HepG2 (cell line): ENCODE measurements at regions not wholly inside any gene's neighbourhood (a gene's known extent, or its start where the extent isn't known, plus 50 kb on each side); places are given as distances from the start of the nearest gene placed in this dataset.

Source experiments
- ATAC-seq: fragments of 200-7000 bp; cut with Tn5 transposase; 3 replicates; pipeline ENCODE4 v1.9.1; 2020; ENCODE audit warnings: mild to moderate bottlenecking, moderate library complexity
- BruUV-seq: library from RNA; stranded (reverse); fragments of 400-500 nt; replicated peaks from 2 replicates; lab custom pipeline; 2021; lab: Mats Ljungman, UMichigan
- CTCF ChIA-PET: fragments of 300-600 bp; formaldehyde crosslinking; extraction: SDS; loops from one replicate; lab custom pipeline; 2021; ENCODE audit warnings: low total read pairs, inconsistent platforms, low intra/inter-chr PET ratio; lab: Yijun Ruan, JAX
- POLR2A ChIA-PET: fragments of 350-600 bp; sonication (Branson Sonifier 250); formaldehyde crosslinking; loops from one replicate; lab custom pipeline; 2020; ENCODE audit warnings: antibody characterized with exemption, inconsistent platforms; lab: Yijun Ruan, JAX
- DNase-seq: peaks from one replicate; pipeline ENCODE4 v3.0.0-alpha.2; 2015; ENCODE audit warnings: low spot score
- FAIRE-seq: peaks from 3 replicates; lab custom pipeline; 2011; peaks lifted over from hg19 to GRCh38; lab: Jason Lieb, UNC
- H2AFZ ChIP-seq: one replicate; pipeline ENCODE4 v1.6.1; 2011; ENCODE audit warnings: low read length, inconsistent platforms
- H3K27ac ChIP-seq: fragments of 300-600 bp; 3 replicates; pipeline ENCODE4 v1.8.0; 2011; ENCODE audit warnings: mixed run types, mild to moderate bottlenecking, mixed read lengths, low read length, inconsistent platforms; ENCODE audit not compliant: insufficient read depth; ENCODE audit errors: extremely low read length
- H3K27me3 ChIP-seq, 2 experiments: fragments of 200-600 bp in 1 of 2; 2 replicates in 1 of 2; 3 replicates in 1 of 2; pipeline versions ENCODE4 v1.6.0 to v1.8.0; 2011; ENCODE audit warnings: low read length in 2 of 2, mild to moderate bottlenecking in 2 of 2, moderate library complexity in 2 of 2, inconsistent platforms in 1 of 2; ENCODE audit not compliant: insufficient read depth in 2 of 2, control insufficient read depth in 1 of 2
- H3K36me3 ChIP-seq, 2 experiments: fragments of 200-600 bp in 1 of 2; replicated peaks in 1 of 2; 2 replicates in 1 of 2; 3 replicates in 1 of 2; pipeline versions ENCODE4 v1.5.1 to v1.8.0; 2011; ENCODE audit warnings: low read length in 2 of 2, inconsistent platforms in 1 of 2; ENCODE audit not compliant: insufficient read depth in 2 of 2, control insufficient read depth in 1 of 2
- H3K4me1 ChIP-seq: 2 replicates; pipeline ENCODE4 v1.5.1; 2012; ENCODE audit warnings: low read length, inconsistent platforms; ENCODE audit not compliant: insufficient read depth
- H3K4me2 ChIP-seq: 2 replicates; pipeline ENCODE4 v1.6.0; 2011; ENCODE audit warnings: low read depth, low read length, inconsistent platforms
- H3K4me3 ChIP-seq, 3 experiments: fragments of 200-600 bp in 1 of 3; sonication (generic), shearing (Covaris generic) in 1 of 3; replicated peaks in 1 of 3; 2 replicates each; pipeline ENCODE4 v1.5.1; 2011 to 2016; ENCODE audit warnings: low read length in 3 of 3, inconsistent platforms in 2 of 3, low read depth in 2 of 3, mild to moderate bottlenecking in 2 of 3, control low read depth in 1 of 3, mixed read lengths in 1 of 3; ENCODE audit not compliant: insufficient read depth in 1 of 3
- H3K79me2 ChIP-seq: one replicate; pipeline ENCODE4 v1.6.1; 2011; ENCODE audit warnings: low read length, inconsistent platforms; ENCODE audit not compliant: insufficient read depth
- H3K9ac ChIP-seq: 2 replicates; pipeline ENCODE4 v1.6.0; 2011; ENCODE audit warnings: mild to moderate bottlenecking, low read depth, low read length, inconsistent platforms; ENCODE audit not compliant: insufficient read depth
- H3K9me3 ChIP-seq: 2 replicates; pipeline ENCODE4 v1.5.1; 2012; ENCODE audit warnings: mild to moderate bottlenecking, low read length
- H4K20me1 ChIP-seq: 2 replicates; pipeline ENCODE4 v1.6.0; 2011; ENCODE audit warnings: inconsistent platforms, mild to moderate bottlenecking, low read length, moderate library complexity; ENCODE audit not compliant: insufficient read depth
- FOXA3 ChIP-seq: IDR thresholded peaks from 2 replicates; pipeline ENCODE4 v1.6.1; 2016; ENCODE audit warnings: missing genetic modification reagents, missing compliant biosample characterization
- HMG20A ChIP-seq: IDR thresholded peaks from 2 replicates; pipeline ENCODE4 v1.6.1; 2016; ENCODE audit warnings: borderline replicate concordance
- SKIL ChIP-seq: sonication (generic); formaldehyde crosslinking; IDR thresholded peaks from 2 replicates; pipeline ENCODE4 v1.8.0; 2022; ENCODE audit warnings: missing genetic modification reagents, mild to moderate bottlenecking, moderate library complexity, borderline replicate concordance
- ZNF251 ChIP-seq: sonication (generic); formaldehyde crosslinking; IDR thresholded peaks from 2 replicates; pipeline ENCODE4 v1.9.0; 2021; ENCODE audit warnings: mild to moderate bottlenecking, missing genetic modification reagents
- WGBS: methylation state at CpG from one replicate; pipeline ENCODE4 v1.1.6; 2017; ENCODE audit warnings: low lambda C conversion rate; 5-methylcytosine and 5-hydroxymethylcytosine counted together
- in situ Hi-C: cut with HindIII; loops from 2 replicates; pipeline ENCODE4 v1.10.0; 2017; ENCODE audit warnings: low pct_unique_long_range_greater_than_20kb; ENCODE audit not compliant: extremely low pct_ligation_motif_present
- intact Hi-C: fragments of 100-400 bp; cut with micrococcal nuclease; formaldehyde crosslinking; loops from one replicate; pipeline ENCODE4 v1.10.0; 2022; ENCODE audit not compliant: unreplicated experiment
- TF ChIP-seq, protein P1 (sequence below): conservative IDR thresholded peaks from 2 replicates; pipeline ENCODE4 v1.6.1; 2018; ENCODE audit warnings: missing genetic modification reagents
- TF ChIP-seq, protein P2 (sequence below): sonication (generic); formaldehyde crosslinking; IDR thresholded peaks from 2 replicates; pipeline ENCODE4 v1.4.0; 2020; ENCODE audit warnings: missing genetic modification reagents, borderline replicate concordance

DNA sequence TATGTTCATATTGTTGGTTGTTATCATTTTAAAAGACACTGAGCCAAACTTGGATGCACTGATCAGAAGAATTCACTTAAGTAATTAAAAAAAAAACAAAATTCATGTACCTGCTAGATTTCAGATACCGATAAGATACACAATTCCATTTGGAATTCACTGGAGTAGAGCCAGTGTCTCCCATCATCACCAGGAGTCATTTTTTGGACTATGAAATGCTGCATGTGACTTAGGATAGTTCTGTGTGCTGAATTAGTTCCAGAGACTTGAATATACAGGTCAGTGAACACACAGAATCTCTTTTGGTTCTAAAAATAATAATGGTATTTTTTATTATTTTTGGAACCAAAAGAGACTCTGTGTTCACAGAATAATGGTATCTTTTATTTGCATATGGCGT lies 482.6 kb upstream of the PIK3R1 start:
- no peak for FAIRE-seq
- no TSS peak for BruUV-seq
- intact Hi-C loops (no loop called here), in situ Hi-C loops (no loop called here)
- no peaks in the 10 kb centered on the region for H3K79me2 ChIP-seq
- TF ChIP-seq, protein P1, sequence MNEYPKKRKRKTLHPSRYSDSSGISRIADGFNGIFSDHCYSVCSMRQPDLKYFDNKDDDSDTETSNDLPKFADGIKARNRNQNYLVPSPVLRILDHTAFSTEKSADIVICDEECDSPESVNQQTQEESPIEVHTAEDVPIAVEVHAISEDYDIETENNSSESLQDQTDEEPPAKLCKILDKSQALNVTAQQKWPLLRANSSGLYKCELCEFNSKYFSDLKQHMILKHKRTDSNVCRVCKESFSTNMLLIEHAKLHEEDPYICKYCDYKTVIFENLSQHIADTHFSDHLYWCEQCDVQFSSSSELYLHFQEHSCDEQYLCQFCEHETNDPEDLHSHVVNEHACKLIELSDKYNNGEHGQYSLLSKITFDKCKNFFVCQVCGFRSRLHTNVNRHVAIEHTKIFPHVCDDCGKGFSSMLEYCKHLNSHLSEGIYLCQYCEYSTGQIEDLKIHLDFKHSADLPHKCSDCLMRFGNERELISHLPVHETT (CRISPR knock-in tag): no peak
- no peak overlapping the region for H3K4me2 ChIP-seq
- 83% methylated on average over 2 of the region's 2 CpGs for WGBS
- ChIA-PET POLR2A (no interaction called here), CTCF (no interaction called here)
- H4K20me1 ChIP-seq: no peaks in the 10 kb centered on the region
- H3K9me3 ChIP-seq: no peaks in the 10 kb centered on the region
- H3K36me3 ChIP-seq: no peaks in the 10 kb centered on the region
- no peaks in the 10 kb centered on the region for H3K27me3 ChIP-seq
- DNase-seq: no peak
- H3K9ac ChIP-seq: no peak overlapping the region
- no peak for ATAC-seq
- no peak overlapping the region for H2AFZ ChIP-seq
- H3K4me3 ChIP-seq: no peak overlapping the region
- H3K4me1 ChIP-seq: no peaks in the 10 kb centered on the region
- no peak overlapping the region for H3K27ac ChIP-seq

GRCh38 chr5:67732471-67732870 lies 483.1 kb upstream of the PIK3R1 start:
- H3K27ac ChIP-seq: no peak overlapping the region
- TF ChIP-seq, protein P2, sequence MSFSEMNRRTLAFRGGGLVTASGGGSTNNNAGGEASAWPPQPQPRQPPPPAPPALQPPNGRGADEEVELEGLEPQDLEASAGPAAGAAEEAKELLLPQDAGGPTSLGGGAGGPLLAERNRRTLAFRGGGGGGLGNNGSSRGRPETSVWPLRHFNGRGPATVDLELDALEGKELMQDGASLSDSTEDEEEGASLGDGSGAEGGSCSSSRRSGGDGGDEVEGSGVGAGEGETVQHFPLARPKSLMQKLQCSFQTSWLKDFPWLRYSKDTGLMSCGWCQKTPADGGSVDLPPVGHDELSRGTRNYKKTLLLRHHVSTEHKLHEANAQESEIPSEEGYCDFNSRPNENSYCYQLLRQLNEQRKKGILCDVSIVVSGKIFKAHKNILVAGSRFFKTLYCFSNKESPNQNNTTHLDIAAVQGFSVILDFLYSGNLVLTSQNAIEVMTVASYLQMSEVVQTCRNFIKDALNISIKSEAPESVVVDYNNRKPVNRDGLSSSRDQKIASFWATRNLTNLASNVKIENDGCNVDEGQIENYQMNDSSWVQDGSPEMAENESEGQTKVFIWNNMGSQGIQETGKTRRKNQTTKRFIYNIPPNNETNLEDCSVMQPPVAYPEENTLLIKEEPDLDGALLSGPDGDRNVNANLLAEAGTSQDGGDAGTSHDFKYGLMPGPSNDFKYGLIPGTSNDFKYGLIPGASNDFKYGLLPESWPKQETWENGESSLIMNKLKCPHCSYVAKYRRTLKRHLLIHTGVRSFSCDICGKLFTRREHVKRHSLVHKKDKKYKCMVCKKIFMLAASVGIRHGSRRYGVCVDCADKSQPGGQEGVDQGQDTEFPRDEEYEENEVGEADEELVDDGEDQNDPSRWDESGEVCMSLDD (CRISPR knock-in tag): no peak
- TF ChIP-seq ZNF251 (CRISPR knock-in tag) (no peak), HMG20A (CRISPR knock-in tag) (no peak), FOXA3 (CRISPR knock-in tag) (no peak), SKIL (CRISPR knock-in tag) (no peak)
- H4K20me1 ChIP-seq: no peaks in the 10 kb centered on the region
- CTCF ChIA-PET: no interaction called here
- no TSS peak for BruUV-seq
- intact Hi-C loops: no loop called here
- no peaks in the 10 kb centered on the region for H3K27me3 ChIP-seq
- POLR2A ChIA-PET: no interaction called here
- H3K4me3 ChIP-seq: no peak overlapping the region
- no peak for ATAC-seq
- in situ Hi-C loops: no loop called here
- no peaks in the 10 kb centered on the region for H3K4me1 ChIP-seq
- no peak for FAIRE-seq
- H3K9ac ChIP-seq: no peak overlapping the region
- H3K9me3 ChIP-seq: no peaks in the 10 kb centered on the region
- DNase-seq: no peak
- H3K4me2 ChIP-seq: no peak overlapping the region
- H3K79me2 ChIP-seq: no peaks in the 10 kb centered on the region
- H3K36me3 ChIP-seq: no peaks in the 10 kb centered on the region
- H2AFZ ChIP-seq: no peak overlapping the region
